ENCODE measurements at regions not wholly inside any gene's neighbourhood (a gene's known extent, or its start where the extent isn't known, plus 50 kb on each side); places are given as distances from the start of the nearest gene placed in this dataset.

DNA sequence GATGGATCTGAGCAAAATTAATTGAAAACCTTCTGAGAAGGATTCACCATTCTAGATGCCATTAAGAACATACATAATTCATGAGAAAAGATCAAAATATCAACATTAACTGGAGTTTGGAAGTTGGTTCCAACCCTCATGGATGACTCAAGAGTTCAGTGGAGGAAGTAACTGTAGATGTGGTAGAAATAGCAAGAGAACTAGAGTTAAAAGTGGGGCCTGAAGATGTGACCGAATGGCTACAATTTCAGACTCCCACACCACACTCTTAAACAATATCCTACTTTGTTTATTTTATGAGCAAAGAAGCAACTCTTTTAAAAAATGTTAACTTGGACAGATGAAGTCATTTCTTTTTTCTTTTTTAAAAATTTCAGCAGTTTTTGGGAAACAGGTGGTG is 354.3 kb downstream of the KLF12 start:
- no peak for DNase-seq

DNA sequence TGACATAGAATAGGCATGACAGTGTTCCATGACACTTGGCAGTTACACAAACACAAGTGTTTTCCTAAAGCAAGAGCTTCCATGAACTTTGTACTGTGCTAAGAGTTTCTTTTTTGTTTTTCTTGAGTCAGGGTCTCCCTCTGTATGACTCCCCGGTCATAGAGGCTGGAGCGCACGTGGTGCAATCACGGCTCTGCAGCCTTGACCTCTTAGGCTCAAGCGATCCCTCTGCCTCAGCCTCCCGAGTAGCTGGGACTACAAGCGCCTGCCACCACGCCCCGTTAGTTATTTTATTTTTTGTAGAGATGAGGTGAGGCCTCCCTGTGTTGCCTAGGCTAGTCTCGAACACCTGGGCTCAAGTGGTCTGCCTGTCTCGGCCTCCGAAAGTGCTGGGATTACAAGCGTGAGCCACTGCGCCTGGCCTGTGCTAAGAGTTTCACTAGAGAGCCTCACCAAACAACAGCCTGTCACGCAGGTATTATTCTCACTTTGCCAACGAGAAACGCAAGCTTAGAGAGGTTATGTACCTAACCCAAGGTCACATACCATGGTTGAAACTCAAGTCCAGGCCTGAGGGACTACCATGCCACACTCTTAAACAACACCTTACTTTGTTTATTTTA is 355.9 kb downstream of the KLF12 start:
- no peak for DNase-seq

DNA sequence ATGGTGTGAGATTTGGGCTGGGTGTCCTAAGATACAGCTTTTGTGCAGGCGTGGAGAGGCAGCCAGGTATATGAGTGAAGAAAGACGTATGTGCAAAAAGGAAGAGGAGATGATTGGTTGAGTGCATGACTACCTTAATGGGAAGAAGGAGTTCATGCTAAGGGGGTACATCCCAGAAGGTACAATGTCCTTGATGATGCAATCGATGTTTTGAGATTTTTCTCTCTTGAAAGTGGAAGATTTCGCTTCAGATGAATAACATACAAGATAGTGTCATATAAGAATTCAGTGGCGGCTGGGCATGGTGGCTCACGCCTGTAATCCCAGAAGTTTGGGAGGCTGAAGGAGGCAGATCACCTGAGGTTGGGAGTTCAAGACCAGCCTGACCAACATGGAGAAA is 357.1 kb downstream of the KLF12 start:
- DNase-seq: no peak

DNA sequence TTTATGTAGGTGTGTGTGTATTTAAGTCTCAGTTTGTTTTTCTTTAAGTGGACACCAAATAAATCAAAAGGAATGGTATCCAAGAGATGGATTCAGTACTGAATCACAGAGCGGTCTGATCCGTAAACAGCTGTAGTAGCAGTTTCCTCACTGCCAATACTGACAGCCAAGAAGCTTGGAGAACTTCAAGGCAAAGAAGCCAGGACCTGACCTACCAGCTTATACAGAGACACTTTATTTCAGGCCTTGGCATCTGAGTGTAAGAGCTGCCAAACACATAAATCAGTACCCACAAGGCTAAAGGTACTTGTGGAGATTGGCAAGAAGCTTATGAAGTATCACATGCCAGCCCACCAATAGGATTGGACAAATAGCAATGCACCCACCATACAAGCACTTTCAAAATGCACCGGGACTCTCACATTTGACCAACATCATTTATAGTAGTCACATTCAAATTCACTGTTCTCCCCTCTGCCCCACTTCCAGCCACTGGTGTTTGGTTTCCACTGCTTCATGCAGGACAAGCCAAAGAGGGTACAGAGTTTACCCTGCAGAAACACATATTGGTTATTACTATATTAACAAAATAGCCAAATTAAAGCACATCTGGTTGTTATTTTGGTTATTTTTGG is 357.9 kb downstream of the KLF12 start:
- DNase-seq: no peak

DNA sequence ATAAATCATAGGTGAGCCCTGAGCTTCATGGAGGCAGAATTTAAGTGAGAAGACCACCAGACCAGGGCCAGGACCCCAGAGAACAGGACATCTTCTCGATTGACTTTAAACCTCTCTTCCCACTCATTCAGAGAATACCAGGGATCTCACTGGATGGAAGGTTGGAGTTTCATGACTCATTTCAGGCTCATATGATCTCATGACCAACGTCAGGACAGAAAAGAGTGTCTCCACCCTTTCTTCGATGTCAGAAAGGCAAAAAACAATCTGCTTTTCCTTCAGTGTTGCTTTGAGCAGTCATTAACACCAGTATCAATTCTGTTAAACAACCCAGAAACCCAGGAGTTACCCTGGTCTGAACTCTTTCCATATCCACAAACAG is 361.0 kb downstream of the KLF12 start:
- no peak for DNase-seq

DNA sequence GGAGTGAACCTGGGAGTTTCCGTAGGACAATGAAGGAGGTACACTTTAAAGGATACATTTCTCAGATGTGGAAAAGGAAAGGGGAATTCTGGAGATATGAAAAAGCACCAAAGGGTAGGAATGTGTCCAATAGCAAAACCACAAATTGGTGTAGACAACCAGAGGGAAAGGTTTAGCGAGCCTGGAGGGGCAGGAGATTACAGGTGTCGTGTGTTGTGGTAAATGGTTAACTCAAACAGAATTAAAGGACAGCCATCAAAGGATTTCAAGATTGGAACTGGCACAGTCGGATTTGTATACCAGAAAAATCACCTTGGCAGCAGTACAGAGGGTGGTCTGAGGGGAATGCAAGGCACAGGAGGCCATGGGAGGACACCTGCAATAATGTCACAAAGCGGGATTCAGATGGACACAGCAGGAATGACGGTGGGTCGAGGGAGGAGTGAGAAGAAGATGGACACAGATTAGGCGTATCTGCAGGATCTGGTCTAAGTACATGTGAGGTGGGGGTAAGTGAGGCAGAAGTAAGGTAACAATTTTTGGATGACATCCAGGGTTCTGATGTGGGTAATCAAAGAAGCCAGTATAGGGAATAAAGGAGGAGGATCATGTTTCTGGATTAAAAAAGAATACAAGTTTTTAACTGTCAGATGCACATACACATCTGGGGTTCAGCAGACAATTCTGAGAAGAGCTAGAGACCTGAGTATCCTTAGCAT is 361.6 kb downstream of the KLF12 start:
- no peak for DNase-seq

- DNase-seq: no peak
Measured at GRCh38 chr13:73767747-73768315, 366.4 kb downstream of the KLF12 start.

- no peak for DNase-seq
Measured at GRCh38 chr13:73767191-73767741, 366.9 kb downstream of the KLF12 start.

DNA sequence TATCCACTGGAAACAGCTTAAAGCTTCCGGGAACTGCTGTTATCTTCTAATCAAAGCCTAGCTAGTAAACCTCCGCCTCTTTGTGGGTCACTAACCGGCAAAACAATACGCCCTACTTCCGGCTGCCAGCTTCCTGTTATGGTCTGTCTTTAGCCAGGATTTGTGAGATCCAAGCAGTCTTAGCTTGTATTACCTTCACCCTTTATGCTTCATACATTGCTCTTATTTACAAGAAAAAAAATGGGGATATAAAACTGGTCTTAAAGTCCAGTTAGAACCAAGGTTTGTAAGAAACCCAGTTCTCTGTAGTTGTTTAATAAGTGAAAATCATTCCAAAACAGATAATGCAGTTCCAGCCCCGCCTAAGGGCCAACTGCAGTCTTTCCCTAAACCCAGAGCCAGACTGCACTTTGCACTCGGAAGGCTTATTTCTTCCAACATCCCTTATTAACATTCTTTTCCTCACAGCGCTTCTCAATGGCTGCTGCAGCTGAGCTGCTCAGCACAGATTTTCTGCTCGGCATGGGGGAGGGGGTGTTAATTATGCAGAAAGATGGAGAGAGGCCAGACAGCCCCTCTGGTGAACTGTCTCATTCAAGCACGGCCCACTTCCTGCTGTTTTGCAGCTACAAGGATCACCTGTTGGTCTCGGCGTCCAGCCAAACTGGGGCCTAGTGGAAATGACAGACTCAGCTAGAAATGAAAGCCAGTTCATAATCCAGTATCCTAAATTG is 368.4 kb downstream of the KLF12 start:
- peak; percentile 67 for DNase-seq

DNA sequence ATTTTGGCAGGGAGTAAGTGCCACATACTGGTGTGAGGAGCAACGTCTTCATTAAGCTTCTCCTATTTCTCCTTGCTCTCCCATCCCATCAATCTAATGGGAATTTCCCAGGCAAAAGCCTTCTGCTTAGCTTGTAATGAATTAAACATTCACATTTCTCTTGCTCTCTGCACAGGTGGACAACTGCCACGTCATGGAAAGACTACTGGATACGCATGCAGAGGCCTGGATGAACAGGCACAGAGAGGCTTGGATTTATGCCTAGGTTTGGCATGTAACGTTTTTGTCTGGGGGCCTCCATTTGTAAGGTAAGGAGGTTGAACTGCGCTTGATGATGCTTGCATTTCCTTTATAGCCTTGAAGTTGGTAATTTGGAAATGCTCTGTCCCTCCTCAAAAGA is 374.8 kb downstream of the KLF12 start:
- DNase-seq: no peak

GRCh38 chr13:73757481-73758233 is 376.5 kb downstream of the KLF12 start:
- no peak for DNase-seq

DNA sequence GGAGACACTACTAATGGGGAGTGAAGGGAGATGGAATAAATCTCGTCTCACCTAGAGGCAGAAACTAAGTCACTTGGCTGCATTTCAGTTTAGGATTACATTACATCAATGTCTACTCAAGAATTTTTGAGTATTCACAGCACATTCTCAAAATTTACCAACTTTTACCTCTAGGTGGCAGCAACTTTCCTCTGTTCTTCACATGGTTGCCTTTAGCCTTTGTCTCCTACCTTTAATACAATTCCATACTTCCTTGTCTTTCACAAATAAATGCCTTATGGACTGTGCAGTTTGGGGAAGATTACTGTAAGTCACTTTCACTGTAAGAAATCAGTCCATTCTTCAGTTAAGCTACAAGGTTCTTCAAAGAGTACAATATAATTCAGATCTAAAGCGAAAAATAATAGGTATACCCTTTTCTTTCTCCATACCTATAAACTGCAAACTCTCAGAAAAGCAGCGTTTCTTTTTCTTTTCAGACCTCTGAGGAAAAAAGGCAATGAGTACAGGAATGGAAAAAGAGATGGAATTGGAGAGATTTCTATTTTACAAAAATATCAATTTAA is 379.4 kb downstream of the KLF12 start:
- peak; percentile 42 for DNase-seq

- no peak for DNase-seq
Measured at GRCh38 chr13:73754241-73754640, 380.0 kb downstream of the KLF12 start.

GRCh38 chr13:73751290-73751689 is 382.9 kb downstream of the KLF12 start:
- no peak for DNase-seq

- DNase-seq: no peak
Measured at GRCh38 chr13:73748404-73748803, 385.8 kb downstream of the KLF12 start.

GRCh38 chr13:73745190-73745589 is 389.0 kb downstream of the KLF12 start:
- no peak for DNase-seq

GRCh38 chr13:73742982-73743381 is 391.2 kb downstream of the KLF12 start:
- no peak for DNase-seq

GRCh38 chr13:73741742-73742141 is 392.5 kb downstream of the KLF12 start:
- DNase-seq: no peak

DNA sequence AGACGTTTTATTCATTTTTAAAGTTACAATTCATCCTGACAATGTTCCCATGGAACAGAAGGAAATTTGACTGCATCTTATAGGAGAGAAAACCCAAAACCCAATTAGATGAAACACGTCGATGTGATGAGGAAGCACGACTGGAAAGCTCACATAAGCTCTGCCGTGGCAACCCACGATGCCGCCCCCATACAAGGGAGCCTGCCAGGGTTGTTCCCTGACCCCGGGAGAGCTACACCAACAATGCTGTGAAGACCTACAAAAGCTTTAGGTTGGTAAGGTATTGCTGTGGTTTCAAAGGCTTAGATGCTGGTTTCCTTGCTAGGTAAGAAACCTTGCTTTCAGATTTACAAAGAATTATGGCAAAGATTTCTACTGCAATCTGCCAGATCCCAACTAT is 393.1 kb downstream of the KLF12 start:
- no peak for DNase-seq

DNA sequence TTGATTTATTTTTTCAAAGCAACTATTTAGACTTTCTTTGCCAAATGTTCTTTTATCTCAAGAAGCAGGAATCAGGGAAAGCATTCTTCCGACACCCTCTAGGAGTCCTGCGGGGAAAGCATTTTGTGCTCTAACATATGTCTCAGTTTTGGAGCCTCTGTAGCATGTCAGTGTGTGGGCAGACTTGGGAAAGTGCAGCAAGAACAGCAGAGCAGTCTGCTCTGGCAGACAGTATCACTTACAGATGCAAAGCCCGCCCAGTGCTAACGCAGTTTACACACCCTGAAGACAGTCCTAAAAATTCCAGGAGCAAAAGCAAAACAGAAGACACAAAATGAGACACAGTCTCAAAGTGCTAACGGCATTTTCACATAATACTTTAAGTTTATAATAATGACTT is 393.5 kb downstream of the KLF12 start:
- no peak for DNase-seq

GRCh38 chr13:73739394-73739793 is 394.8 kb downstream of the KLF12 start:
- no peak for DNase-seq

GRCh38 chr13:73738626-73739025 is 395.6 kb downstream of the KLF12 start:
- no peak for DNase-seq
